KBM-7 (cell line): ENCODE measurements at regions not wholly inside any gene's neighbourhood (a gene's known extent, or its start where the extent isn't known, plus 50 kb on each side); places are given as distances from the start of the nearest gene placed in this dataset.

Source experiments
- DNase-seq: peaks from one replicate; pipeline ENCODE4 v3.0.0-alpha.2; 2015
- in situ Hi-C: fragments of 300-500 bp; cut with MboI; formaldehyde crosslinking; loops from 2 replicates; pipeline ENCODE4 v1.14.3; 2020; ENCODE audit warnings: low sequenced_read_pairs, low pct_unique_long_range_greater_than_20kb, mixed read lengths

DNA sequence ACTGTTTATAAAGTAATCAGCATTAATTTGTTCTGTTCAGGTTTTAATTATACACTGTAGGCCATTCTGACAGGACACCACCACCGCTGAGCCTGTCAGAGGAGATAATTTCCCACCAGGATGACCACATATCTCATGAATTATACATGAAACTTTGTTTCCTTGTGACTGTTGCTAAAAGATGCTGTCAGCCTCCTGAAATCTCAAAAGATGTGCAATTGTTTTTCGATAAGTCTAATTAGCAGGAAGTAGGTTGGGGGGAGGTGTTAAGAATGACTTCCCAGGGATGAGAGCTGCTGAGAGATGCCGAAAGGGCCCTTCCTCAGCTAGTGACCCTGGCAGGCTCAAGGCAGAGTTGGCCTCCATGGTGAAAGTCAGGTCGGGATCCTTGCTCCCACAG lies 485.4 kb downstream of the SOX6 start:
- DNase-seq = no peak
- in situ Hi-C loops = no loop called here

DNA sequence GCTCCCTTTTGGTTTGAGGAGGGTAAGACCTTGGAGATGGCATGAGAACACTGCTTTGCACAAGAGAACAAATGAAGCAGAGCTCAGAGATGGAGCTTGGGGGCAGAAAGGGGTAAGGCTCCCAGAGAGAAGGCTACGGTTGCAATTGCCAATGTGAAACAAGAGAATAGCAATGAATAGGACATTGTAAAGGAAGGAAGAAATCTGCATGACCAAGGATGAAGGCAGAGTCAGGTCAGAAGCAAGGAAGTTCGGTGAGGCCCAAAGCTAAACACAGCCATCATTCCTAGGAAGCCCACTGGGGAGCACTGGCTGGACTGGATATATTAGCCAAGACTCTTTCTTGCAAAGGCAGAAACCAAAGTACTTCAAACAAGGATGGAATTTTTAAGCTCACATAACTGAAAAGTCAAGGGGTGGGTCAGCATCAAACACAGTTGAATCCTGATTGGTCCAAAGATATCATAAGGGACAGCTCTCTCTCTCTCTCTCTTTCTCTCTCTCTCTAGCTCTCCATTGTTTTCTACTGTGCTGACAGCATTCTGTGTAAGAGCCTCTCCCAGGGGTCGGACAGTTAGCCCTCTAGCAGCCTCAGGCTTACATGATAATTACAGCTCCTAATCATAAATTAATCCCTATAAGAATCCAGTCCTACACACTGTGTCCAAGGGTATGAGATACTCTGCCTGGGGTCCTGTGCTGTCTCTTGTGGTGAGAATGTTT lies 484.3 kb downstream of the SOX6 start:
- in situ Hi-C loops = no loop called here
- no peak for DNase-seq

DNA sequence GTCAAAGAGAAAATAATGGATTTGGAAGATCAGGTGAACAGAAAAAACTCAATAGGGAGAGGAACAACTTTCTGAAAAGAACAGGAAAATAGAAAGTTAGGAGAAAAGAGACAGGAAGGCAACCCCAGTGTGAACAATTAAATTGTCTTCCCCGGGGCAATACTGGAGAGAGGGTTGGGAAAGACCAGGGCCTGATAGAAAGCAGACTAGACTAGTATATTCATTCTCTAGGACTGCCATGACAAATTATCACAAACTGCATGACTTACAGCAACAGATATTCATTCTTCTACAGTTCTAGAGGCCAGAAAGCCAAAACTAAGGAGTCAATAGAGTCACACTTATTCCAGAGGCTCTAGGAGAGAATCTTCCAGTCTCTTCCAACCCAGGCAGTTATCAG lies 482.8 kb downstream of the SOX6 start:
- no peak for DNase-seq
- in situ Hi-C loops = no loop called here

DNA sequence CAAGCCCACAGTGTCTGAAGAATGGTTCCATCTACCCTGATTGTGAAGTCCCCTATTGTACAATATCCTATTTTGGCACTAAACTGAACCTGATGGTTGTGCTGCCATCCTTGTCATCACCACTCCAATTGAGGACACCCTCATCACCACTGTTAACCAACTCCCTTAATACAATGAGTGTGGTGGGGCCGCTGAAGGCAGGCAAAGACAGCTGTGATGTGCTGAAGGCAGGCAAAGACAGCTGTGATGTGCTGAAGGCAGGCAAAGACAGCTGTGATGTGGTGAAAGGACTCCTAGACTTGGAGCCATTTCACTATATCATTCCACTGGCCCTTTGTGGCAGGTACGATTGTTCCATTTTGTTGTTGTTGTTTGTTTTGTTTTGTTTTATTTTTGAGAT lies 481.6 kb downstream of the SOX6 start:
- in situ Hi-C loops = no loop called here
- DNase-seq = no peak

DNA sequence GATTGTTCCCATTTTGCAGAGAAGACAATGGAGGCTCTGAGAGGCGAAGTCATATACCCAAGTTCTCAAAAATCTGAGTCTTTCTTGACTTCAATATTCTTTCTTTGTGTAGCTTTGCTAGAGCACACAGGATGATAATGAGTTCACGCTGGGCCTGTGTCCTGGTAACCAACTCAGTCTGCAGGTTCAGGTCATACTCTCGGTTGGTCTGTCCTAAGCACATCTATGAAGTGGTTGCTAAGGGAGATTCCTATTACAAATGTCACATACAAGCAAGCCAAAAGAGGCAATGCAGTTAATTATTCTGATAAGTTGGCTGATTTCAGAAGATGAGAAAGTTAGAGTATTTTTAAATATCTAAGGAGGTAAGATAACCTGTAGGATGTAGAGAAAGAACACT lies 481.0 kb downstream of the SOX6 start:
- DNase-seq = no peak
- in situ Hi-C loops = no loop called here

DNA sequence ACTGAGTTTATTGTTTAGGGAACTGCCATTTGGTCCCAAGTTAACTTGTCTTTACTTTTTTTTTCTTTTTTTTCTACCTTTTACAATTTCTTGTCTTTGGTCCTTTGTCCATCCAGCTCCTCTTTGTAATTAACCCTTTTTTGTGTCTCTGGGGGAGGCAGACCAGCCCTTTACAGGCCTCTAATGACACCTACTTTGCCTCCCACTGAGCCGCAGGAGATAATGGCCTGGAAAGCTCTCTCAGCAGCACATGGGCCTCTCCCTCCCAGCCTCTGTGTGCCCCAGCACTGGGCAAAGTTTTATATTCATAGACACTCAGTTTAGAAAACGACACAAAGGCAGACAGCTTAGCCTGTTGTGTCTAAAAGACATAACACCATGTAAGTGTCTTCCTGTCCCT lies 480.4 kb downstream of the SOX6 start:
- in situ Hi-C loops = no loop called here

DNA sequence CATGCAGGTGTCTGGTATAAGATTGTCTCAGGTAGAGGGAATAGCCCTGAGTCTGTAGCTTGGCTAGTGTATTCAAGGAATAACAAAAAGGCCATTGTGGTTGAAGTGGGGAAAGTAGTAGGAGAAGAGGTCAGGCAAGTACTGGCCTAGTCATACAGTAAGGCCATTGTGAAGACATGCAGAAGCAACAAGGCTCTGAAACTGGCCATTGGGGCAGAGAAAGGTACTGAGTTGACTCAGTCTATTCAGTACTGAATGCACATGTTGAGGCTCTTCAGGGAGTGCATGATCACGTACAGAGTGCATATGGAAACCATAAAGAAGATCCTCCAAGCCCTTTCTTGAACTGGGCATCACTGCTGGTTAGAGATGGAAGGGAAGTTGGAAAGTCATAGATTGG lies 477.6 kb downstream of the SOX6 start:
- in situ Hi-C loops = no loop called here
- no peak for DNase-seq

More for the DNA sequence above, 480.4 kb downstream of the SOX6 start:
- DNase-seq = no peak

DNA sequence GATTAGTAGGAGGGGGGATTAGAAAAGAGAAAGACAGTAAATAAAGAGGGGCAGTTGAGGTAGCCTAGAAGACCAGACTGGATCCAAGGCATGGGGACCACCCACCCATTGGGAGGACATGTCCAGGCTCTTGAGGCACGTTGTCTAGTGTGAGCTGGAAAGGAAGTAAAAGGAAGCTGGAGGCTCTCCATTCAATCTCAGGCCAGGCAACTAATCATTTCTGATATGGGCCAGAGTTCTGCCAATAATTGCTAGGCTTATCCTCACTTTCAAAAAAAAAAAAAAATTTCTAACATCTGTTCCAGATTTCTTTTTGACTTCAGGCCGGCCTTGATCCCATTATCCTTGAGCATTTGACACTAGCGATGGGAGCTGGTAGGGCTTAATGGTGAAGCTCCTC lies 476.1 kb downstream of the SOX6 start:
- DNase-seq = no peak
- in situ Hi-C loops = no loop called here

DNA sequence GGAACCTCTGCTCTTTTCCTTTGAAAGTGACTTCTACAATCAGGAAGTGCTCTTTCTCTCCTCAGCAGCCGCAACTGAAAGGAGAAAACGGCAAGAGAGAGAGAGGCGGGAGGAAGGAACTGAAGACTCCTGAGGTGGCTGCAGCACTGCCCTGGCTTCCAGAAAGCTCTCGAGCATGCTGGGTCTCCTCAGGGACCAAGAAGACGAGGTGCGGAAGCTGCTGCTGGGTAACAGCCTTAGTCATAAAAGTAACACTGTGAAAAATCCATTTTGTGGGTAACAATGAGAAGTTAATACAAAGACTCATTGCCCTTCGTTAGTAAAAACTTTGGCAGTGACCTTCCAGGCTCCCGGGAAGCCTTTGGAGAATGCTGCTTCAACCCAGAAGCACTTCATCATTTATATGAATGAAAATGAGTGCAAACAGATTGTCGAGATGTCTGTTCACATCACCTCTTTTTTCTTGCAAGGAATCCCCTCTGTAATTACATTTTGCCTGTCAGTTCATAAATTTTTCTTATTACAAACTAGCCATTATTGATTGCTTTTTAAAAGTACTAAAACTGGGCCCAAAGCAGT lies 473.4 kb downstream of the SOX6 start:
- no peak for DNase-seq
- in situ Hi-C loops = no loop called here

DNA sequence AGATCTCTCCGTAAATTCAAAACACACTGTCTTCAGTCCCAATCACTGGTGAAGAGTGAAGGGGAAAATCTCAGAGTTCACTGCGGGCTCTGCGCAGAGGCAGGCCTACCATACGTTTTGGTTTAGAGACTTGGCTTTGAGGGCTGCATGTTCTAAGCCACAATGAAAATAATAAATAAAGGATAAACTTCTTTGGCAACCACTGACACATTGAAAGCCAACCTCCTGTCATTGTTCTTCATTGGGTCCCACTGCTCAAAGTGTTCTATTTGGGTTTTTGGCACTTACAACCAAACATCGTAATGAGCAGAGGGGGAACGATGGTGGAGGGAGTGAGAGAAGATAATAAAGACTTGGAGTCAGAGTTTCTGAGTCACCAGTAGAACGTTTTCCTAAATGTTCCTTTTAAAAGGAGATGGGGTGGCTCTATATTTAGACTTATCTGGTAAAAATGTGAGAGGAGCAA lies 472.9 kb downstream of the SOX6 start:
- in situ Hi-C loops = no loop called here
- no peak for DNase-seq

DNA sequence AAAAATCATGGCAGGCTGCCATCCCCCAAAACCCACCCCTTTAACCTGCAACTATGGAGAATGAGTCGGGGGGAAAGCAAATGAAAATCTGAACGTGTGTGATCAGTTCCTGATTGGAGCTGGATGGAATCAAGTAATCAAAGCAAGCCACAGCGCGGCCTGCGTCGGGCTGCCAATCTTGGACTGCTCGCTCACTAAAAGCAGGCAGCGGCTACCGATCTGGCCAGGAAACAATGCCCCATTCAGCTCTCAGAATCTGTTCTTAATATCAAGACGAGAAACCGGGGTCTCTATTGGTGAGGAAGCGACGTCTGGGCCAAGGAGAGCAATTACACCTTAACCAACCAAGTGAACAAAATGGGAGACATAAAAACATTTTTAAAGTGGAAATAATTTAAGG lies 472.2 kb downstream of the SOX6 start:
- in situ Hi-C loops = no loop called here
- DNase-seq = no peak

DNA sequence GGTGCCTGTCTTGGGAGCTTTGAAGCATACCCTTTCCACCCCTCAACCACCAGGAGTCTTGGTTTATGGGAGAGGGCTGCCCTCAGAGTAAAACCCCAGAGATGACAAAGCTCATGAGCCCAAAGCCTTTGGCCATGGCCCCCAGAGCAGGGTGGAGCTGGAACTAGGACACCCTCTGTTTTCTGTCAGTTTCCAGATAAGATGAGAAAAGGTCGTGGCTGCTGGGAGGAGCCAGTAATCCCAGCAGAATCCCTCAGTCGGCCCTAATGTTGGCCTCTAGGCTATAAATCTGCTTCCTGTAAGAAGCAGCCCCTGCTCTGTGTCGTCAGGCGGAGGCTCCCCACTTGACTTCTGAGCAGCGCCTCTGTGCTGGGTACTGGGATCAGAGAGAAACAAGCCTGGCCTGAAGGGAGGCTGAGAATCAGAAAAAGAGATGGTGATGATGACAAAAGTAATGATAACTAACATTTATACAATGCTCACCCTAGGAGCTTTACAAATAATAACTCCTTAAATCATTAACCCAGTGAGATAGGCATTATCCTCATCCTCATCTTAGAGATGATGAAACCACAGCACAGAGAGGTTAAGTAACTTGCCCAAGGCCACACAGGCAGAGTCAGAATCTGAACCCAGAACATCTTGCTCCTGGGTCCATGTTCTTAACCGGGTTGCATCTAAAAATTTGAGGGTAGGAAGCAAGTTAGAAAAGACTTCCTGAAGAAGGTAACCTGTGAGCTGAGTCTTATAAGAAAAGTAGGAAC lies 471.4 kb downstream of the SOX6 start:
- DNase-seq = no peak
- in situ Hi-C loops = no loop called here

DNA sequence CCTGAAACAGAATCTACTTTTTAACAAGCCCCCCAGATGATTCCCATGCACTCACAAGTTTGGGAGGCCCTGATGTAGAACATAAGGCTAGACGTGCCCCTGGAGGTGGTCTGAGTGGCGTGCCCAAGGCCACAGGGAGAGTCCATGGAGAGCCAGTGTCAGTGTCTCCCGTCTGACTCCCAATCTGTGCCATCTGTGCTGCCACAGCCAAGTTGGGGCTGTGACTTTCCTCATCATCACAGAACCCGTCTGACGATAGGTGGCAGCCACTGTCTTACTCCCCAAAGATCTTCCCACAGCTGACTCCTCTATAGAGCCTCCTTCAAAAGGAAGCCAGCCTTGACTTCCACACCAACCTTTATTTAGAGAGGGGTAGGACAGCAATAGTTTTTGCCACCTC lies 470.5 kb downstream of the SOX6 start:
- in situ Hi-C loops = no loop called here
- DNase-seq = no peak

DNA sequence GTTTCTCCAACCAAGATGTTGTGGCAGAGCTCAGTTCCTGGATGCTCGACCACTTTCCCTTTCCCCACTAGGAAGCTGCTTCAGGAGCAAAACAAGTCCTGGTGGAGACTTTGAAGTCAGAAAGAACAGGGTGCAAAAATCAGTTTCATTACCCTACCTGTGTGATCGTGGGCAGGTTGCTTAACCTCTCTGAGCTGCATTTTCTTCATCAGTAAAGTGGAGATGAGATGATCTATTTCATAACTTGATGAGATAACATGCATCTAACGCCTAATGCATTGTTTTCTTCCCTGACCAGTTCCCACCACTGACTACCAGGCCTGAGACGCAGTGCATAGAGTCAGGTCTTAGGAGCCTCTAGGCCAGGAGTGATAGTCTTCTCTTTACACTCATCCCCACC lies 470.0 kb downstream of the SOX6 start:
- in situ Hi-C loops = no loop called here
- DNase-seq = no peak

DNA sequence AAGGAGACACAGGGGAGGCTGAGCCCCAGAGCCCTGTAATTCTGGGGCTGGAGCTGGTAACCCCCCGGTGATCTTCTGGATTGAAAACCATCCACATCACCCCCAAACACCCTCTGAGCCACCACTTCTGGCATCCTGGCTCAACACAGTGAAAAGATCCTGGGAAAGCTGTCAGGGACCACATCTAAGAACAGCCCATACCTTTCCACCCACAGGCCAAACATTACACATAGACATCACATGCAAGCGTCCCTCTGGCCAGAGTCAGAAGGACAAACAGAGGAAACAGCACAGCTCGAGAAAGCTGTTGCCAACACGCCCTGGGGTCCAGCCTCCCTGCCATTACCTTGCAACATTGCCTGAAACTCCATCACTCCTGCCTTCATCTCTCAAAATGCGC lies 469.5 kb downstream of the SOX6 start:
- in situ Hi-C loops = no loop called here

DNA sequence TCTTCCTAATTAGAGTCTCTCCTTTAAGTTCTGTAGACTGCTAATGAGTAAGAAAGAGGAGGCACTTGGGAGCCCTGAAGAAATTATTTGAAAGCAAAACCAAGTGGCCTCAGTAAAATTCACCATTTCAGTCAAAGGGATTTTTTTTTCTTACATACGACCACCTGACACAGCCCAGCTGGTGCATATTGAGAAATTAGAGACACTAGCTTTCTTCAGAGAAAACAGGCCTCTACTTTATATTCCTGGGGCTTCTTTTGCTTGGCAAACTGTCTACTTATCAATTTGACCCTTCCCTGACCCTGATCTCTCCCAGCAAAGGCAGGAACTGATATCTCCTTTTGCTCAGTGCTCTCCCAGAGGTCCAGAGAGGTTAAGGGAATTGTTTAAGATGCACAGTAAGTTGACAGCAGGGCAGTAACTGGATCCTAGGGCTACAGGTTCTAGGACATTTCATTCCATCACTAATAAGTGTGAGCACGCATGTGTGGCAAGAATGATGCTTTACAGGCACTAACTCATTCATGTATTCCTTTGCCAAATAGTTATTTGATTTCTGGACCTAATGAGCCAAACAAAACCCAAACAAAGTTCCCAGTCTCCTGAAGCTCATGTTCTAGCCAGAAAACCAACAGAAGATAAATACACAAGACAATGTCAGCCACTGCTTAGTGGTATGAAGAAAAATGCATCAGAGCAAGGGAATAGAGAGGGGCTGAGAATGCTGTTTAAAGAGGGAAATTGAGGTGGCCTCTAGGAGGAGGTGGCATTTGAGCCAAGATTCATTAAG lies 467.6 kb downstream of the SOX6 start:
- no peak for DNase-seq
- in situ Hi-C loops = no loop called here

More for the DNA sequence above, 469.5 kb downstream of the SOX6 start:
- no peak for DNase-seq

DNA sequence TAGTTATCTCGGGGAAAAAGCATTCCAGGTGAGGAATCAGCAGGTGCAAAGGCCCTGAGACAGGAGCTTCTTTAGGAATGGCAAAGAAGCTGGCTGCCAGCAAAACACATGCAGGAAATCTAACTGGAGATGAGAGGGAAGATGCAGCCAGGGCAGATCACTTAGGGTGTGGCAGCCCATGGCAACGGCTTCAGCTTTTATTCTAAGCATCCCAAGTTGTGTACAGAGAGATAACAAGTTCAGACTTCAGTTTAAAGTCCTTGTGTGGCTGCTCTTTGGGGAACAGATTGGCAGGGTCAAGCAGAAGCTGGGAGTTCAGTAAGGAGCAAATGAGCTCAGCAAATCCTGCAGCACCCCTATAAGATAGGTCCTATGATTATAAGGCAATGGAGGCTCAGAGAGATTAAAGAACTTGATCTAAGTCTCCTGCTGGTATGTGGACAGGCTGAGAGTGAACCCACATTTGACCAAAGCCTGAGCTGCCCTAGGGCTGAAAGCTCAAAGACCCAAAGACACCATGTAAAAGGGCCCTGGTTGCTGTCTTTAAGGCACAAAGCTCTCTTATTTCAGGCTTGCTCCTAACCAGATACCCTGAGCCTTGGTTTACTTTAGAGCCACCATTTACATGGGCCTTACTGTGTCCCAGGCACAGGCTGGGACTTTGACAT lies 466.8 kb downstream of the SOX6 start:
- in situ Hi-C loops = no loop called here
- DNase-seq = no peak

DNA sequence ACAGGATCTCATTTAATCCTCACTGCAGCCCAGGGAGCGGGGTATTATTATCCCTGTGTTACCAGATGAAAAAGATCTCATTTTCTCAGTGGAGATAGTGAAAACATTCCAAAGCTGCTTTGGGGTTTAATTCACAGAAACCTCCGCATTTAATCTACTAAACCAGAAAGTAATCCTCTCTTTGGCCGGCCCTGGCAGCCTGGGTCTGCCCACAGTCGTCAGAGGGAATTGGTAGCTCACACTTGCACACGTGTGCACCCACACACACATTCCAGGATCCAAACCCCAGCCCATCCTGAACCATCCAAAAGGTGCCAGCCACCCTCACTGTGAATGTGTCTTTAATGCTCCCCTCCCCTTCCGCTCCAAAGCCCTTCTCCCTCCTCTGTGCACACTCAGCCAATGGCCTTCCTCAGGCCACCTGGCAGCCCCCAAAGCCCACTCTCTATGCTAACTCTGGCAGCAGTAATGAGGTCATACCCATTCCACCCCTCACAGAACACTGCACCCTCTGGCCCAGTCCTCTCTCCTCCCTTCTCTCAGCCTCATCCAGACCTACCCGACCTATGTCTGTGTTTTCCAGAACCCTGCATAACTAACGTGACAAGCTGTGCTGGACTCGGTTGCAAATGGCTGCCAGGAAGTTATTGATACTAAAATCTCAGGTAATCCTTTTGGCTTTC lies 466.2 kb downstream of the SOX6 start:
- in situ Hi-C loops = no loop called here
- no peak for DNase-seq

DNA sequence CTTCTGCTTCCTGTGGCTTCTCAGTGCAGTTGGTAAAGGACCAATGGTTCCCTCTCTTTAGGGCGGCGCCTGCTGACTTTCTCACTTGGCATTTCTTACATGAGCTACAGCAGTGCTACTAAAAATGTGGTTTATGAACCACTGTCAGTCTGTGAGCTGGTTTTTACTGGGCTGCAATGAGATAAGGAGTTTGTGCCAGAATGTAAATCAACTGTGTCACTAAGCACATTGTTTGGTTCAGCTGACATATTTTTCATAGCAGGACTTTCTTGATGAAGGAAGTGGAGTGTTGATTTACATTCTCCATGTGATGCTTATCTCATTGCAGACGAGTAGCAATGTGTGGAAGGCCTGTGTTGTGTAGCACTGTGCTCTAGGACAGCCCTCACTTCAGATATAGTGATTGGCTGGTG lies 463.3 kb downstream of the SOX6 start:
- DNase-seq = no peak
- in situ Hi-C loops = no loop called here
